Panc1 (cell line): ENCODE measurements at regions not wholly inside any gene's neighbourhood (a gene's known extent, or its start where the extent isn't known, plus 50 kb on each side); places are given as distances from the start of the nearest gene placed in this dataset.

Source experiments
- ATAC-seq: fragments of 200-7000 bp; cut with Tn5 transposase; 2 replicates; pipeline ENCODE4 v1.9.1; 2020; ENCODE audit warnings: mild to moderate bottlenecking, moderate library complexity
- BruUV-seq: library from RNA; stranded (reverse); fragments of 400-500 nt; replicated peaks from 2 replicates; lab custom pipeline; 2021; lab: Mats Ljungman, UMichigan
- CTCF ChIA-PET: fragments of 300-600 bp; sonication (Branson Sonifier 250); formaldehyde crosslinking; loops from one replicate; lab custom pipeline; 2022; ENCODE audit warnings: antibody characterized with exemption; lab: Charles Lee
- POLR2A ChIA-PET: fragments of 300-600 bp; sonication (Branson Sonifier 250); formaldehyde crosslinking; loops from one replicate; lab custom pipeline; 2022; ENCODE audit warnings: antibody characterized with exemption; lab: Charles Lee
- DNase-seq: peaks from one replicate; pipeline ENCODE4 v3.0.0-alpha.2; 2010; ENCODE audit warnings: low read depth, low spot score
- H3K27ac ChIP-seq: 2 replicates; pipeline ENCODE4 v1.5.1; 2011; ENCODE audit warnings: mild to moderate bottlenecking, low read length, inconsistent platforms
- H3K27me3 ChIP-seq: fragments of 200-500 bp; sonication (Bioruptor generic); 2 replicates; pipeline ENCODE4 v1.6.0; 2014; ENCODE audit warnings: low read length, inconsistent platforms; ENCODE audit not compliant: control insufficient read depth, insufficient read depth
- H3K36me3 ChIP-seq: fragments of 200-500 bp; sonication (Bioruptor generic); 2 replicates; pipeline ENCODE4 v1.5.1; 2014; ENCODE audit warnings: inconsistent platforms, mild to moderate bottlenecking, low read length, moderate library complexity; ENCODE audit not compliant: control insufficient read depth, insufficient read depth
- H3K4me1 ChIP-seq: 2 replicates; pipeline ENCODE4 v1.5.1; 2011; ENCODE audit warnings: inconsistent platforms, mild to moderate bottlenecking, low read length, moderate library complexity; ENCODE audit not compliant: control insufficient read depth, insufficient read depth
- H3K4me3 ChIP-seq, 2 experiments: 2 replicates each; pipeline ENCODE4 v1.5.1; 2011 to 2012; ENCODE audit warnings: low read depth in 2 of 2, low read length in 2 of 2, mild to moderate bottlenecking in 2 of 2, inconsistent platforms in 1 of 2, moderate library complexity in 1 of 2
- H3K9me3 ChIP-seq: fragments of 200-500 bp; sonication (Bioruptor generic); 2 replicates; pipeline ENCODE4 v1.5.1; 2014; ENCODE audit warnings: low read depth, mild to moderate bottlenecking, inconsistent platforms, low read length, moderate library complexity; ENCODE audit not compliant: control insufficient read depth, insufficient read depth
- CTCF ChIP-seq: fragments of 450-650 bp; IDR thresholded peaks from 2 replicates; pipeline ENCODE4 v1.5.1; 2017; ENCODE audit warnings: mild to moderate bottlenecking
- POLR2AphosphoS5 ChIP-seq: IDR thresholded peaks from 2 replicates; pipeline ENCODE4 v1.6.1; 2012; ENCODE audit warnings: mild to moderate bottlenecking, low read depth, low read length, moderate library complexity
- REST ChIP-seq, 2 experiments: IDR thresholded peaks; 2 replicates each; pipeline ENCODE4 v1.6.1; 2011 to 2012; ENCODE audit warnings: low read depth in 2 of 2, control low read depth in 1 of 2, low read length in 1 of 2, mild to moderate bottlenecking in 1 of 2, moderate library complexity in 1 of 2; ENCODE audit not compliant: insufficient read depth in 1 of 2
- SIN3A ChIP-seq: IDR thresholded peaks from 2 replicates; pipeline ENCODE4 v1.6.1; 2012; ENCODE audit warnings: low read depth, mild to moderate bottlenecking, low read length, moderate library complexity, borderline replicate concordance; ENCODE audit not compliant: insufficient read depth
- TCF7L2 ChIP-seq: IDR thresholded peaks from 2 replicates; pipeline ENCODE4 v1.6.1; 2011; ENCODE audit warnings: mild to moderate bottlenecking, low read depth, low read length, inconsistent platforms
- in situ Hi-C: cut with HindIII; loops from 2 replicates; pipeline ENCODE4 v1.10.0; 2016; ENCODE audit warnings: low sequenced_read_pairs, low pct_unique_long_range_greater_than_20kb
- intact Hi-C: fragments of 100-400 bp; cut with micrococcal nuclease; formaldehyde crosslinking; loops from one replicate; pipeline ENCODE4 v1.10.0; 2022; ENCODE audit not compliant: unreplicated experiment

- Histone ChIP-seq H3K4me1 (no peaks in the 10 kb centered on the region), H3K27me3 (no peaks in the 10 kb centered on the region), H3K9me3 (no peaks in the 10 kb centered on the region), H3K27ac (no peak overlapping the region), H3K36me3 (no peaks in the 10 kb centered on the region), H3K4me3 (no peak overlapping the region)
- ATAC-seq, result no peak
- in situ Hi-C loops (no loop called here), intact Hi-C loops (no loop called here)
- no peak for DNase-seq
- TF ChIP-seq REST (IDR thresholded peaks at IDR 0.05; ENCODE audit: insufficient read depth in 1 of 2, low read depth in 2 of 2, low read length in 1 of 2), result no peak
- TF ChIP-seq CTCF, result no peak
- no peak for TF ChIP-seq SIN3A
- TF ChIP-seq TCF7L2, result no peak
- no peak for TF ChIP-seq POLR2AphosphoS5
- ChIA-PET CTCF (no interaction called here), POLR2A (no interaction called here)
- BruUV-seq, result no TSS peak
Observed at GRCh38 chr5:166353580-166353979, 1937.9 kb upstream of the WWC1 start.

GRCh38 chr5:166354332-166354731, 1937.1 kb upstream of the WWC1 start:
- Histone ChIP-seq H3K27me3 (no peaks in the 10 kb centered on the region), H3K4me1 (no peaks in the 10 kb centered on the region), H3K4me3 (no peak overlapping the region), H3K36me3 (no peaks in the 10 kb centered on the region), H3K9me3 (no peaks in the 10 kb centered on the region), H3K27ac (no peak overlapping the region)
- no peak for TF ChIP-seq REST (IDR thresholded peaks at IDR 0.05; ENCODE audit: insufficient read depth in 1 of 2, low read depth in 2 of 2, low read length in 1 of 2)
- TF ChIP-seq POLR2AphosphoS5, result no peak
- no peak for TF ChIP-seq TCF7L2
- no peak for TF ChIP-seq CTCF
- no peak for TF ChIP-seq SIN3A
- no peak for ATAC-seq
- in situ Hi-C loops, result no loop called here
- no peak for DNase-seq
- BruUV-seq, result no TSS peak
- CTCF ChIA-PET, result no interaction called here
- intact Hi-C loops, result no loop called here
- POLR2A ChIA-PET, result no interaction called here
